ENCODE measurements at regions not wholly inside any gene's neighbourhood (a gene's known extent, or its start where the extent isn't known, plus 50 kb on each side); places are given as distances from the start of the nearest gene placed in this dataset.

GRCh38 chr16:65659758-65660157, 537.9 kb upstream of the CDH11 start:
- TF ChIP-seq EZH2 (IDR thresholded peaks at IDR 0.05) (no peak), POLR2AphosphoS5 (IDR thresholded peaks at IDR 0.05; ENCODE audit: borderline replicate concordance, low read depth, low read length) (no peak)
